H1 (cell line): ENCODE measurements at regions not wholly inside any gene's neighbourhood (a gene's known extent, or its start where the extent isn't known, plus 50 kb on each side); places are given as distances from the start of the nearest gene placed in this dataset.

Experiments used
- BCL11A ChIP-seq, 2 experiments: IDR thresholded peaks; one replicate each; pipeline ENCODE4 v1.6.1; 2011; ENCODE audit warnings: low read depth in 2 of 2, low read length in 2 of 2, mild to moderate bottlenecking in 2 of 2
- CHD7 ChIP-seq: fragments of 300-600 bp; sonication (generic); IDR thresholded peaks from 2 replicates; pipeline ENCODE4 v1.7.1; 2012; ENCODE audit warnings: low read length, moderate library complexity, mild to moderate bottlenecking, inconsistent platforms; ENCODE audit not compliant: insufficient replicate concordance
- CREB1 ChIP-seq: IDR thresholded peaks from 2 replicates; pipeline ENCODE4 v1.6.1; 2012; ENCODE audit warnings: inconsistent platforms
- KDM5A ChIP-seq: fragments of 200-600 bp; IDR thresholded peaks from 2 replicates; pipeline ENCODE4 v1.7.1; 2012; ENCODE audit warnings: mild to moderate bottlenecking, low read length, inconsistent platforms, mixed read lengths
- MAX ChIP-seq: IDR thresholded peaks from 2 replicates; pipeline ENCODE4 v1.6.1; 2012; ENCODE audit warnings: inconsistent platforms
- RFX5 ChIP-seq: IDR thresholded peaks from 2 replicates; pipeline ENCODE4 v1.6.1; 2011; ENCODE audit warnings: low read depth, low read length, improper control_type of control experiment, borderline replicate concordance
- SAP30 ChIP-seq: fragments of 300-600 bp; sonication (generic); IDR thresholded peaks from 2 replicates; pipeline ENCODE4 v1.7.1; 2012; ENCODE audit warnings: low read length, moderate library complexity, mild to moderate bottlenecking, inconsistent platforms; ENCODE audit not compliant: insufficient read depth, insufficient replicate concordance

GRCh38 chr4:138668309-138668708 lies 347.3 kb upstream of the NOCT start (continued):
- no peak for TF ChIP-seq MAX
- no peak for TF ChIP-seq CHD7
- TF ChIP-seq SAP30 = no peak
- no peak for TF ChIP-seq RFX5
- TF ChIP-seq KDM5A = no peak
- no peak for TF ChIP-seq BCL11A (IDR thresholded peaks at IDR 0.05; ENCODE audit: low read depth in 2 of 2, low read length in 2 of 2)
- TF ChIP-seq CREB1 = no peak
